ENCODE measurements at regions not wholly inside any gene's neighbourhood (a gene's known extent, or its start where the extent isn't known, plus 50 kb on each side); places are given as distances from the start of the nearest gene placed in this dataset.

DNA sequence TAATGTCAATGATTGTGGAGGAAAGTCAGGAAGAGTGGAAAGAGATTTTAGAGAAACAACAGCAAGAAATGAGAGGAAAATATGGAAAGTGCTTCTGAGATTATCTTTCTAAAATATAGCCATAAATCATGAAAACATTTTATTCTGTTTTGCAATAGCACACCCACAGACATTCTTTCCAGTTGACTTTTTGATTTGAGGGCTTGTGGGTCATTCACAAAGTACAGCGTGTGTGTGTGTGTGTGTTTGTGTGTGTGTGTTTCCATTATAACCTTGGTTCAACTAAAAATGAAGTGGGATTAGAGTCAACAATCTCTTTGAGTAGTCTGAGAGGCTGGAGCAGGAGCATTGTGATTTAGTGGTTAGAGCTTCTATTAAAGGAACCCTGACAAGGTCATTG lies 116.6 kb upstream of the GAS1 start:
- 50 to 71% (median 62%) methylated on average over 1 of the region's 1 CpG for WGBS, 5 donors
- H3K9me3 ChIP-seq, result no peaks in the 10 kb centered on the region
- DNase-seq, result no peak
- TF ChIP-seq POLR2A (IDR thresholded peaks at IDR 0.05), result no peak
- peak in 1 of 3 donors; percentile 42 for TF ChIP-seq POLR2AphosphoS5 (IDR thresholded peaks at IDR 0.05)
- TF ChIP-seq, protein P1, sequence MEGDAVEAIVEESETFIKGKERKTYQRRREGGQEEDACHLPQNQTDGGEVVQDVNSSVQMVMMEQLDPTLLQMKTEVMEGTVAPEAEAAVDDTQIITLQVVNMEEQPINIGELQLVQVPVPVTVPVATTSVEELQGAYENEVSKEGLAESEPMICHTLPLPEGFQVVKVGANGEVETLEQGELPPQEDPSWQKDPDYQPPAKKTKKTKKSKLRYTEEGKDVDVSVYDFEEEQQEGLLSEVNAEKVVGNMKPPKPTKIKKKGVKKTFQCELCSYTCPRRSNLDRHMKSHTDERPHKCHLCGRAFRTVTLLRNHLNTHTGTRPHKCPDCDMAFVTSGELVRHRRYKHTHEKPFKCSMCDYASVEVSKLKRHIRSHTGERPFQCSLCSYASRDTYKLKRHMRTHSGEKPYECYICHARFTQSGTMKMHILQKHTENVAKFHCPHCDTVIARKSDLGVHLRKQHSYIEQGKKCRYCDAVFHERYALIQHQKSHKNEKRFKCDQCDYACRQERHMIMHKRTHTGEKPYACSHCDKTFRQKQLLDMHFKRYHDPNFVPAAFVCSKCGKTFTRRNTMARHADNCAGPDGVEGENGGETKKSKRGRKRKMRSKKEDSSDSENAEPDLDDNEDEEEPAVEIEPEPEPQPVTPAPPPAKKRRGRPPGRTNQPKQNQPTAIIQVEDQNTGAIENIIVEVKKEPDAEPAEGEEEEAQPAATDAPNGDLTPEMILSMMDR (IDR thresholded peaks at IDR 0.05 in 8 of 11, conservative IDR thresholded peaks at IDR 0.05 in 3 of 11), result no peak
- no peaks in the 10 kb centered on the region for H3K4me1 ChIP-seq
- no peak overlapping the region for H3K4me3 ChIP-seq
- H3K27me3 ChIP-seq (replicated peaks in 1 of 7), result peaks cover 0 to 9% (median 0%) of the 10 kb centered on the region in 7 donors
- peak overlapping the region in 3 of 8 donors; percentile 9 to 45 (median 37) for H3K27ac ChIP-seq
- intact Hi-C loops (cut with DNase I; ENCODE audit: low total_unique reads), result no loop called here
- no peaks in the 10 kb centered on the region for H3K36me3 ChIP-seq

DNA sequence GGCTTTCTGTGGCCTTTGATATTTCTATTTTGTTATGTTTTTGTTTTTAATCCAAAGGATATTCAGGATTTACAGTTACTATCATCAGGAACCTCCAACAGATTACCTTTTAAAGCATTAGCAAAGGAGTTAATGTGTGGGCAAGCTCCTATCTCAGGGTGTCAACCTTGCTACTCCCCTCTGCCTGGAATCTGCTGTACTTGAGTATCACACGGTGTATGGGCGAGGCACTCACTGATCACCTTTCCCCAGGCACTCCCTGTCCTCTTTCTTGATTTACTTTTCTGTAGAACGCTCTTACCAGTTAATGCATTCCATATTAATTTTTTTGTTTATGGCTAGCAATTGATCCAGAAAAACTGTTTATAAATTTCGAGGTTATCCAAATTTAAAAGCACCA lies 117.0 kb upstream of the GAS1 start:
- Histone ChIP-seq H3K4me1 (no peaks in the 10 kb centered on the region), H3K4me3 (no peak overlapping the region), H3K36me3 (no peaks in the 10 kb centered on the region), H3K9me3 (no peaks in the 10 kb centered on the region), H3K27ac (peak overlapping the region in 3 of 8 donors; percentile 9 to 31 (median 25)), H3K27me3 (replicated peaks in 1 of 7) (peaks cover 0 to 9% (median 0%) of the 10 kb centered on the region in 7 donors)
- TF ChIP-seq POLR2AphosphoS5 (IDR thresholded peaks at IDR 0.05) (no peak), POLR2A (IDR thresholded peaks at IDR 0.05) (no peak)
- TF ChIP-seq, protein P1 (IDR thresholded peaks at IDR 0.05 in 8 of 11, conservative IDR thresholded peaks at IDR 0.05 in 3 of 11), result no peak
- WGBS, 5 donors, result 68 to 85% (median 80%) methylated on average over 4 of the region's 4 CpGs
- intact Hi-C loops (cut with DNase I; ENCODE audit: low total_unique reads), result no loop called here
- no peak for DNase-seq

DNA sequence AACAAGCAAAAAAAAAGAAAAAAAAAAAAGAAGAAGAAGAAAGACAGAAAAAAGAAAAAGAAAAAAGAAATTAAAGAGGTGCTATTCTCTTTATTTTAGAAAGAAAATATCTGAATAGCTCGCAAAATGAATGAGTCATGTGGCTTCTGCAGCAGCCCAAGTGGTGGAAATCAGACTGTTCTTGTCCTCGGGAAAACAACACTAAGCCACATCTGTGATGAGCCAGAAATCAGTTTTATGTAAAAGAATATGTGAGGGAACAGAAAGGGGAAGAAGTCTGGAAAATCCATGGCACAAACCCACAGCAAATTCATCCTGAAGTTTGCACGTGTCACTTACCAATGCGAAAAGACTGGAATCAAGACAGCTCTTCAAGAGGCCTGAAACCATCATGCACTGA lies 118.7 kb upstream of the GAS1 start:
- H3K9me3 ChIP-seq, result no peaks in the 10 kb centered on the region

DNA sequence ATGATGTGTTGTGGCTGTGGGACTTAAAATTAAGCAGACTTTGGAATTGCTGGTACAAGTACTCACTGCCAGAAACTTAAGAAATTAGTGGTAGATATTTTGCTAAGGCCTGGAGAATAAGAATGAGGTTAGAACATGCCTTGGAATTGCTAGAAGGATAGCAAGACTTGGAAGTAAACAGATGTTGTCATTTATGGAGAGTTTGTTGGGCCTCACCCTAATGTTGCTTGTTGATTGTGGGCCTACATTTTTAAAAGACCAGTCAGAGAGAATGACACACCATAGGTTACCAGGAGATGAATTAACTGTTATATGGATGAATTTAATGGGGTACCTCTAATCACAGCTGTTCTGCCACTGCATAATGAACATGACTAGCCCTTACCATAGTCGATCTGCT lies 120.1 kb upstream of the GAS1 start:
- no peak overlapping the region for H3K27ac ChIP-seq
- H3K4me3 ChIP-seq, result no peak overlapping the region
- intact Hi-C loops (cut with DNase I; ENCODE audit: low total_unique reads), result no loop called here
- TF ChIP-seq, protein P1 (IDR thresholded peaks at IDR 0.05 in 8 of 11, conservative IDR thresholded peaks at IDR 0.05 in 3 of 11), result no peak
- TF ChIP-seq POLR2AphosphoS5 (IDR thresholded peaks at IDR 0.05) (no peak), POLR2A (IDR thresholded peaks at IDR 0.05) (no peak)
- H3K27me3 ChIP-seq (replicated peaks in 1 of 7), result no peaks in the 10 kb centered on the region
- H3K36me3 ChIP-seq, result no peaks in the 10 kb centered on the region
- WGBS, 5 donors, result 44 to 74% (median 68%) methylated on average over 1 of the region's 1 CpG
- no peak for DNase-seq
- H3K9me3 ChIP-seq, result no peaks in the 10 kb centered on the region
- no peaks in the 10 kb centered on the region for H3K4me1 ChIP-seq

More for the DNA sequence above, 118.7 kb upstream of the GAS1 start:
- Histone ChIP-seq H3K27ac (no peak overlapping the region), H3K36me3 (no peaks in the 10 kb centered on the region), H3K4me1 (no peaks in the 10 kb centered on the region), H3K27me3 (replicated peaks in 1 of 7) (peaks cover 0 to 9% (median 0%) of the 10 kb centered on the region in 7 donors), H3K4me3 (no peak overlapping the region)
- TF ChIP-seq, protein P1 (IDR thresholded peaks at IDR 0.05 in 8 of 11, conservative IDR thresholded peaks at IDR 0.05 in 3 of 11), result no peak
- no peak for TF ChIP-seq POLR2AphosphoS5 (IDR thresholded peaks at IDR 0.05)
- no peak for TF ChIP-seq POLR2A (IDR thresholded peaks at IDR 0.05)
- intact Hi-C loops (cut with DNase I; ENCODE audit: low total_unique reads), result no loop called here
- 85 to 91% (median 88%) methylated on average over 4 of the region's 4 CpGs for WGBS, 5 donors
- DNase-seq, result no peak
